Tongue (tissue), 1 donor: ENCODE measurements at regions not wholly inside any gene's neighbourhood (a gene's known extent, or its start where the extent isn't known, plus 50 kb on each side); places are given as distances from the start of the nearest gene placed in this dataset.
"Not testable (repeated sequence)": the region's sequence is repeated elsewhere in the genome, so short reads cannot be mapped to it uniquely, and the experiment has no call there.

Source experiments
- DNase-seq: peaks from one replicate; pipeline ENCODE4 v3.0.0-alpha.2; 2015

- no peak for DNase-seq
Observed at GRCh38 chr13:107649079-107649478, 566.3 kb downstream of the LIG4 start.

GRCh38 chr13:107644136-107644535, 571.2 kb downstream of the LIG4 start:
- DNase-seq: no peak

GRCh38 chr13:107643615-107644014, 571.7 kb downstream of the LIG4 start:
- no peak for DNase-seq

- DNase-seq: peak; percentile 21
Observed at GRCh38 chr13:107642831-107643230, 572.5 kb downstream of the LIG4 start.

- DNase-seq: no peak
Observed at GRCh38 chr13:107641574-107641973, 573.8 kb downstream of the LIG4 start.

GRCh38 chr13:107625648-107626047, 589.7 kb downstream of the LIG4 start:
- DNase-seq: no peak

GRCh38 chr13:107617527-107617926, 597.8 kb downstream of the LIG4 start:
- no peak for DNase-seq

GRCh38 chr13:107612376-107612775, 603.0 kb downstream of the LIG4 start:
- DNase-seq: no peak

- no peak for DNase-seq
Observed at GRCh38 chr13:107608736-107609135, 606.6 kb downstream of the LIG4 start.

- no peak for DNase-seq
Observed at GRCh38 chr13:107600971-107601370, 614.4 kb downstream of the LIG4 start.

- DNase-seq: not testable (repeated sequence)
Observed at GRCh38 chr13:107596306-107596705, 619.0 kb downstream of the LIG4 start.

GRCh38 chr13:107590556-107590955, 624.8 kb downstream of the LIG4 start:
- no peak for DNase-seq

GRCh38 chr13:107587681-107588080, 627.7 kb downstream of the LIG4 start:
- no peak for DNase-seq

- no peak for DNase-seq
Observed at GRCh38 chr13:107586216-107586615, 629.1 kb downstream of the LIG4 start.

GRCh38 chr13:107585469-107586180, 629.7 kb downstream of the LIG4 start:
- DNase-seq: no peak

GRCh38 chr13:107582171-107582570, 633.2 kb downstream of the LIG4 start:
- DNase-seq: no peak

- DNase-seq: no peak
Observed at GRCh38 chr13:107580741-107581412, 634.5 kb downstream of the LIG4 start.

GRCh38 chr13:107576430-107576829, 638.9 kb downstream of the LIG4 start:
- no peak for DNase-seq

GRCh38 chr13:107574517-107575210, 640.7 kb downstream of the LIG4 start:
- no peak for DNase-seq

- DNase-seq: no peak
Observed at GRCh38 chr13:107573184-107573583, 642.2 kb downstream of the LIG4 start.

GRCh38 chr13:107572156-107572555, 643.2 kb downstream of the LIG4 start:
- DNase-seq: no peak

GRCh38 chr13:107568181-107568580, 647.2 kb downstream of the LIG4 start:
- DNase-seq: no peak
